OCI-LY1 (cell line): ENCODE measurements at regions not wholly inside any gene's neighbourhood (a gene's known extent, or its start where the extent isn't known, plus 50 kb on each side); places are given as distances from the start of the nearest gene placed in this dataset.

Source experiments
- H2AFZ ChIP-seq: fragments of 200-600 bp; sonication (generic), shearing (Covaris generic); 2 replicates; pipeline ENCODE4 v1.6.0; 2014; ENCODE audit warnings: antibody characterized with exemption, mild to moderate bottlenecking, low read length
- H3F3A ChIP-seq: fragments of 200-600 bp; sonication (generic), shearing (Covaris generic); 2 replicates; pipeline ENCODE4 v1.6.0; 2014; ENCODE audit warnings: mild to moderate bottlenecking, antibody characterized with exemption, low read length, moderate library complexity; ENCODE audit not compliant: insufficient read depth
- H3K27ac ChIP-seq: fragments of 200-600 bp; sonication (generic); 2 replicates; pipeline ENCODE4 v1.5.1; 2014; ENCODE audit warnings: low read length, mixed run types, mild to moderate bottlenecking, low read depth; ENCODE audit not compliant: poor library complexity, severe bottlenecking
- H3K27me3 ChIP-seq: fragments of 200-600 bp; sonication (generic); 2 replicates; pipeline ENCODE4 v1.6.0; 2014; ENCODE audit warnings: antibody characterized with exemption, mild to moderate bottlenecking, low read length, moderate library complexity; ENCODE audit not compliant: insufficient read depth
- H3K36me3 ChIP-seq: fragments of 200-600 bp; sonication (generic); 2 replicates; pipeline ENCODE4 v1.6.1; 2014; ENCODE audit warnings: mild to moderate bottlenecking, antibody characterized with exemption, low read length, moderate library complexity, mixed read lengths; ENCODE audit not compliant: insufficient read depth
- H3K4me1 ChIP-seq: fragments of 200-600 bp; sonication (generic); 2 replicates; pipeline ENCODE4 v1.5.1; 2014; ENCODE audit warnings: mild to moderate bottlenecking, low read length, moderate library complexity; ENCODE audit not compliant: insufficient read depth, severe bottlenecking
- H3K4me2 ChIP-seq: fragments of 200-600 bp; sonication (generic), shearing (Covaris generic); 2 replicates; pipeline ENCODE4 v1.6.1; 2014; ENCODE audit warnings: low read length
- H3K4me3 ChIP-seq: fragments of 200-600 bp; sonication (generic); 2 replicates; pipeline ENCODE4 v1.5.1; 2014; ENCODE audit warnings: low read length, low read depth, mild to moderate bottlenecking, mixed read lengths; ENCODE audit not compliant: poor library complexity, severe bottlenecking
- H3K79me2 ChIP-seq: fragments of 200-600 bp; shearing (Covaris generic); 2 replicates; pipeline ENCODE4 v1.6.1; 2016; ENCODE audit warnings: mixed run types, low read length, mixed read lengths; ENCODE audit not compliant: insufficient read depth
- H3K9ac ChIP-seq: fragments of 200-600 bp; sonication (generic), shearing (Covaris generic); 2 replicates; pipeline ENCODE4 v1.6.1; 2014; ENCODE audit warnings: mild to moderate bottlenecking, low read length, mixed read lengths
- H3K9me2 ChIP-seq: fragments of 200-600 bp; sonication (generic), shearing (Covaris generic); 2 replicates; pipeline ENCODE4 v1.6.1; 2014; ENCODE audit warnings: low read depth, mild to moderate bottlenecking, low read length, mixed read lengths
- H3K9me3 ChIP-seq: fragments of 200-600 bp; shearing (Covaris generic); 2 replicates; pipeline ENCODE4 v1.6.1; 2014; ENCODE audit warnings: low read length, mixed read lengths
- H4K20me1 ChIP-seq: fragments of 200-600 bp; sonication (generic), shearing (Covaris generic); 2 replicates; pipeline ENCODE4 v1.6.0; 2016; ENCODE audit warnings: mild to moderate bottlenecking, low read length; ENCODE audit not compliant: insufficient read depth
- CTCF ChIP-seq: fragments of 200-600 bp; sonication (generic), shearing (Covaris generic); IDR thresholded peaks from 2 replicates; pipeline ENCODE4 v1.5.1; 2017; ENCODE audit warnings: mild to moderate bottlenecking, antibody characterized with exemption, low read length, moderate library complexity, mixed read lengths
- EZH2 ChIP-seq: fragments of 200-600 bp; sonication (generic), shearing (Covaris generic); IDR thresholded peaks from 2 replicates; pipeline ENCODE4 v1.8.0; 2017; ENCODE audit warnings: borderline replicate concordance, mixed run types, mild to moderate bottlenecking, antibody characterized with exemption, low read length, moderate library complexity, mixed read lengths

GRCh38 chr5:159543326-159543725 is 213.0 kb upstream of the IL12B start:
- Histone ChIP-seq H3K27me3 (no peaks in the 10 kb centered on the region), H3K79me2 (no peaks in the 10 kb centered on the region), H3F3A (no peaks in the 10 kb centered on the region), H3K4me2 (no peak overlapping the region), H3K9ac (no peak overlapping the region), H3K4me1 (no peaks in the 10 kb centered on the region), H4K20me1 (no peaks in the 10 kb centered on the region), H3K36me3 (no peaks in the 10 kb centered on the region), H2AFZ (no peak overlapping the region), H3K27ac (no peak overlapping the region), H3K9me3 (no peaks in the 10 kb centered on the region), H3K9me2 (no peaks in the 10 kb centered on the region), H3K4me3 (no peak overlapping the region)
- TF ChIP-seq EZH2 (no peak), CTCF (no peak)

GRCh38 chr5:159545156-159545555 is 214.9 kb upstream of the IL12B start:
- Histone ChIP-seq H4K20me1 (no peaks in the 10 kb centered on the region), H2AFZ (no peak overlapping the region), H3K27me3 (no peaks in the 10 kb centered on the region), H3K27ac (no peak overlapping the region), H3K79me2 (no peaks in the 10 kb centered on the region), H3K9me2 (no peaks in the 10 kb centered on the region), H3K4me1 (no peaks in the 10 kb centered on the region), H3K4me3 (no peak overlapping the region), H3F3A (no peaks in the 10 kb centered on the region), H3K9ac (no peak overlapping the region), H3K36me3 (no peaks in the 10 kb centered on the region), H3K9me3 (no peaks in the 10 kb centered on the region), H3K4me2 (no peak overlapping the region)
- TF ChIP-seq CTCF = no peak
- no peak for TF ChIP-seq EZH2

DNA sequence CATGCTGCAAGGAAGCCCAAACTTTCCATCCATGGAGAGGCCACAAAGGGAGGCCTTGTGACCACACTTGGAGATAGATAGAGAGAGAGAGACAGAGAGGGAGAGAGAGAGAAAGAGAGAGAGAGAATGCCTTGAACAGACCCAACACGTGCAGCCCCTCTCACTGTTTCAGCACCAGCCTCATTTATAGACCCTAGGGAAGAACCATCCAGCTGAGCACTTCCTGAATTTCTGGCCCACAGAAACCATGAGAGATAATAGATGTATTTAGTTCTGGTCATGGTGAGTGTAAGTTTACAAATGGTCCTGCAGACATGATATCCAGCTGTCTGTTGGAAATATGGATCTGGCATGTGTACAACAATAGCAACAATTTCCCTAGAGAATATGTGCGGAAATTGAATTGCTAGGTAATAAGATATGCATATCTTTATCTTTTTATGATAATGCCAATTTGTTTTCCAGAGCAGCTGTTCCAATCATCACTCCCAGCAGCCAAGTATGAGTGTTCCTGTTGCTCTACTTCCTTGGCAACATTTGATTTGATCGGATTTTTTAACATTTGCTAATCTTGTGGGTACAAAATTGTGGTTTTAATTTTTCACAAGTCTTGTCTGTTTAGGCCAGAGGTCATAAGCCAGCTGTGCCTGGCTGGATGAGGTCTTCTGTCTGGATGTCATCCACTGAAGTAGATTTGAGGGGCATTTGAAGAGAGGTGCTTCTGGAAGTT is 217.3 kb upstream of the IL12B start:
- Histone ChIP-seq H3K79me2 (no peaks in the 10 kb centered on the region), H3K27me3 (no peaks in the 10 kb centered on the region), H3K9me3 (no peaks in the 10 kb centered on the region), H4K20me1 (no peaks in the 10 kb centered on the region), H3K4me2 (no peak overlapping the region), H3K9ac (no peak overlapping the region), H3K27ac (no peak overlapping the region), H3K4me3 (no peak overlapping the region), H3K36me3 (no peaks in the 10 kb centered on the region), H3K4me1 (no peaks in the 10 kb centered on the region), H3K9me2 (no peaks in the 10 kb centered on the region), H3F3A (no peaks in the 10 kb centered on the region), H2AFZ (no peak overlapping the region)
- TF ChIP-seq EZH2 (no peak), CTCF (no peak)
